Heart left ventricle (tissue), 16 donors: ENCODE measurements at regions not wholly inside any gene's neighbourhood (a gene's known extent, or its start where the extent isn't known, plus 50 kb on each side); places are given as distances from the start of the nearest gene placed in this dataset.
A peak's percentile ranks its signal among the peaks of the same experiment; 100 is the strongest.

Experiments used
- ATAC-seq, 4 donors: fragments of 200-7000 bp; cut with Tn5 transposase; one replicate each; pipeline ENCODE4 v1.9.1; 2020 to 2022; ENCODE audit warnings: moderate library complexity in 4 of 4, mild to moderate bottlenecking in 3 of 4, moderate number of reproducible peaks in 1 of 4
- DNase-seq, 5 donors: peaks; one replicate each; pipeline ENCODE4 v3.0.0-alpha.2; 2020
- H3K27ac ChIP-seq, 12 donors: fragments of 200-600 bp; sonication (generic) in 4 of 12; one replicate each; pipeline versions ENCODE4 v1.5.0 to v1.8.0; 2016 to 2022; ENCODE audit warnings: mild to moderate bottlenecking in 2 of 12
- H3K27me3 ChIP-seq, 9 donors: fragments of 200-600 bp; sonication (generic) in 2 of 9; one replicate each; pipeline versions ENCODE4 v1.5.1 to v1.8.0; 2016 to 2022; ENCODE audit warnings: mild to moderate bottlenecking in 3 of 9
- H3K36me3 ChIP-seq, 9 donors: fragments of 200-600 bp; sonication (generic) in 2 of 9; one replicate each; pipeline versions ENCODE4 v1.5.0 to v1.8.0; 2018 to 2022; ENCODE audit warnings: mild to moderate bottlenecking in 2 of 9
- H3K4me1 ChIP-seq, 12 donors: fragments of 200-600 bp; sonication (generic) in 4 of 12; one replicate each; pipeline versions ENCODE4 v1.5.0 to v1.8.0; 2016 to 2022; ENCODE audit warnings: mild to moderate bottlenecking in 3 of 12
- H3K4me3 ChIP-seq, 12 donors: fragments of 200-600 bp; sonication (generic) in 4 of 12; one replicate each; pipeline versions ENCODE4 v1.5.0 to v1.8.0; 2017 to 2022; ENCODE audit warnings: mild to moderate bottlenecking in 9 of 12, moderate library complexity in 4 of 12
- H3K9me3 ChIP-seq, 12 donors: fragments of 200-600 bp; sonication (generic) in 4 of 12; one replicate each; pipeline versions ENCODE4 v1.5.0 to v1.8.0; 2016 to 2022; ENCODE audit warnings: mild to moderate bottlenecking in 1 of 12
- CTCF ChIP-seq, 12 donors: fragments of 200-600 bp; sonication (generic) in 4 of 12; IDR thresholded peaks; one replicate each; pipeline versions ENCODE4 v1.5.0 to v1.8.0; 2018 to 2022; ENCODE audit warnings: antibody characterized with exemption in 12 of 12, mild to moderate bottlenecking in 5 of 12
- POLR2A ChIP-seq, 2 donors: fragments of 450-650 bp; IDR thresholded peaks; one replicate each; pipeline ENCODE4 v1.6.1; 2017; ENCODE audit warnings: antibody characterized with exemption in 2 of 2, mild to moderate bottlenecking in 2 of 2, moderate library complexity in 2 of 2
- WGBS, 4 donors: extraction: QIAGEN DNeasy Blood & Tissue Kit in 2 of 4; methylation state at CpG; one replicate each; pipeline versions ENCODE4 v1.1.5 to v1.1.7; 2013 to 2018; 5-methylcytosine and 5-hydroxymethylcytosine counted together
- intact Hi-C, 10 donors: fragments of 100-400 bp; cut with DNase I; formaldehyde crosslinking; loops; one replicate each; pipeline versions ENCODE4 v1.11.1 to v1.14.2; 2022
- donor health status: ischemic (EF 13 %, LVEDD 7.1; RV severe dilation, severe dysfunction).
- donor health status: healthy with polysubstance abuse.
- donor health status: DM: no; HTN: yes; CAD: no.
- donor health status: DM: no; HTN: no; CAD: no.
- donor health status: ischemic (EF 25% LVEDD 6.9; RV normal size, moderate dysfunction).
- donor health status: ischemic (EF 25% LVEDD 5.7; RV mildly dilated, moderate dysfunction).
- donor health status: healthy.
- donor health status: DM: yes; HTN: yes; CAD: no.
- donor health status: ischemic (EF 35%, LVEDD 5.7; RV mildly dilated, moderate dysfunction).
- donor health status: nonischemic (EF 11% LVEDD 7.7; RV severe dilation, severe dysfunction).
- donor health status: DM: yes; HTN: yes; CAD: no.
- donor health status: PGD.
- donor health status: ischemic (EF 29% LVEDD 5.4; RV normal size, mild dysfunction).
- donor health status: nonischemic (EF 23%, LVEDD 6.1; RV moderate dilation, normal function).

- peaks cover 0 to 4% (median 0%) of the 10 kb centered on the region in 9 donors for H3K27me3 ChIP-seq
- TF ChIP-seq POLR2A (IDR thresholded peaks at IDR 0.05) = no peak
- no peak for TF ChIP-seq CTCF (IDR thresholded peaks at IDR 0.05)
- no peak overlapping the region for H3K4me3 ChIP-seq
- no peak for DNase-seq
- H3K36me3 ChIP-seq = no peaks in the 10 kb centered on the region
- H3K4me1 ChIP-seq = no peaks in the 10 kb centered on the region
- intact Hi-C loops = loop anchor here in 1 of 10 donors (10.0 kb wide), 1 partner anchor 471 kb away; no protein-coding TSS in a partner anchor
- H3K27ac ChIP-seq = no peak overlapping the region
- WGBS, 4 donors = 70 to 87% (median 79%) methylated on average over 5 of the region's 5 CpGs
- H3K9me3 ChIP-seq = no peaks in the 10 kb centered on the region
- ATAC-seq = no peak
Observed at GRCh38 chr7:35545831-35546230, 149.1 kb downstream of the HERPUD2 start.

- no peak overlapping the region for H3K27ac ChIP-seq
- H3K4me3 ChIP-seq = no peak overlapping the region
- peaks cover 0 to 5% (median 0%) of the 10 kb centered on the region in 9 donors for H3K27me3 ChIP-seq
- WGBS, 4 donors = 77 to 89% (median 84%) methylated on average over 7 of the region's 7 CpGs
- no peaks in the 10 kb centered on the region for H3K9me3 ChIP-seq
- no peaks in the 10 kb centered on the region for H3K36me3 ChIP-seq
- TF ChIP-seq CTCF (IDR thresholded peaks at IDR 0.05) = no peak
- no peak for TF ChIP-seq POLR2A (IDR thresholded peaks at IDR 0.05)
- no peaks in the 10 kb centered on the region for H3K4me1 ChIP-seq
- peak in 1 of 4 donors; percentile 17 for ATAC-seq
- intact Hi-C loops = loop anchor here in 1 of 10 donors (10.0 kb wide), 1 partner anchor 469 kb away; no protein-coding TSS in a partner anchor
- no peak for DNase-seq
Observed at GRCh38 chr7:35544028-35544742, 150.8 kb downstream of the HERPUD2 start.

- H3K36me3 ChIP-seq = no peaks in the 10 kb centered on the region
- intact Hi-C loops = loop anchor here in 9 of 10 donors (5.0 to 10.0 kb wide), 12 partner anchors 85 to 713 kb away; no protein-coding TSS in a partner anchor
- H3K9me3 ChIP-seq = no peaks in the 10 kb centered on the region
- 4 to 8% (median 6%) methylated on average over 16 to 43 of the region's 43 CpGs for WGBS, 4 donors
- peak overlapping the region in 2 of 12 donors; percentile 28 to 30 for H3K27ac ChIP-seq
- peak overlapping the region; percentile 14 to 55 (median 50) for H3K4me3 ChIP-seq
- TF ChIP-seq POLR2A (IDR thresholded peaks at IDR 0.05) (no peak), CTCF (IDR thresholded peaks at IDR 0.05) (peak; percentile 81 to 96 (median 93))
- peak; percentile 67 to 89 (median 76) for DNase-seq
- peaks cover 0 to 5% (median 0%) of the 10 kb centered on the region in 9 donors for H3K27me3 ChIP-seq
- ATAC-seq = peak; percentile 94 to 98 (median 97)
- H3K4me1 ChIP-seq = peaks cover 0 to 9% (median 3%) of the 10 kb centered on the region in 12 donors
Observed at GRCh38 chr7:35537067-35538023, 157.6 kb downstream of the HERPUD2 start.
